Aorta (tissue), 5 donors: ENCODE measurements at regions not wholly inside any gene's neighbourhood (a gene's known extent, or its start where the extent isn't known, plus 50 kb on each side); places are given as distances from the start of the nearest gene placed in this dataset.
"Not testable (repeated sequence)": the region's sequence is repeated elsewhere in the genome, so short reads cannot be mapped to it uniquely, and the experiment has no call there.

ENCODE experiments used
- ATAC-seq: fragments of 200-7000 bp; cut with Tn5 transposase; one replicate; pipeline ENCODE4 v1.9.1; 2022; ENCODE audit warnings: moderate library complexity; ENCODE audit not compliant: low FRiP score
- DNase-seq, 2 donors: peaks; one replicate each; pipeline ENCODE4 v3.0.0-alpha.2; 2020
- H3K27ac ChIP-seq, 2 donors: one replicate each; pipeline ENCODE4 v1.5.1; 2013; ENCODE audit warnings: low read length in 2 of 2, mild to moderate bottlenecking in 2 of 2, moderate library complexity in 2 of 2, control low read depth in 1 of 2, inconsistent platforms in 1 of 2, low read depth in 1 of 2
- H3K27me3 ChIP-seq, 2 donors: one replicate each; pipeline ENCODE4 v1.6.1; 2013; ENCODE audit warnings: control low read depth in 1 of 2, low read length in 1 of 2, mild to moderate bottlenecking in 1 of 2, moderate library complexity in 1 of 2; ENCODE audit not compliant: insufficient read depth in 2 of 2, control insufficient read depth in 1 of 2
- H3K36me3 ChIP-seq, 2 donors: one replicate each; pipeline ENCODE4 v1.6.1; 2013; ENCODE audit warnings: control low read depth in 1 of 2, low read length in 1 of 2, mild to moderate bottlenecking in 1 of 2; ENCODE audit not compliant: insufficient read depth in 2 of 2, control insufficient read depth in 1 of 2
- H3K4me1 ChIP-seq, 2 donors: one replicate each; pipeline ENCODE4 v1.6.1; 2013; ENCODE audit warnings: low read length in 2 of 2, control low read depth in 1 of 2, mild to moderate bottlenecking in 1 of 2, moderate library complexity in 1 of 2; ENCODE audit not compliant: insufficient read depth in 2 of 2, control insufficient read depth in 1 of 2
- H3K4me3 ChIP-seq, 2 donors: one replicate each; pipeline ENCODE4 v1.5.1; 2013; ENCODE audit warnings: low read length in 2 of 2, control low read depth in 1 of 2, mild to moderate bottlenecking in 1 of 2
- H3K9me3 ChIP-seq: one replicate; pipeline ENCODE4 v1.6.1; 2013; ENCODE audit warnings: mild to moderate bottlenecking, low read length; ENCODE audit not compliant: control insufficient read depth
- WGBS, 2 donors: extraction: QIAGEN DNeasy Blood & Tissue Kit; methylation state at CpG; one replicate each; pipeline ENCODE4 v1.1.7; 2013; 5-methylcytosine and 5-hydroxymethylcytosine counted together
- intact Hi-C, 2 donors: fragments of 100-400 bp; cut with DNase I; formaldehyde crosslinking; loops; one replicate each; pipeline versions ENCODE4 v1.14.2 to v1.15.0; 2022
- donor health status: healthy with polysubstance abuse.
- donor health status: Bipolar disorder and iron deficiency.
- donor health status: DM: no; HTN: no; CAD: no.
- donor health status: DM: no; HTN: no; CAD: no.
- donor health status: DM: yes; HTN: yes; CAD: no.

DNA sequence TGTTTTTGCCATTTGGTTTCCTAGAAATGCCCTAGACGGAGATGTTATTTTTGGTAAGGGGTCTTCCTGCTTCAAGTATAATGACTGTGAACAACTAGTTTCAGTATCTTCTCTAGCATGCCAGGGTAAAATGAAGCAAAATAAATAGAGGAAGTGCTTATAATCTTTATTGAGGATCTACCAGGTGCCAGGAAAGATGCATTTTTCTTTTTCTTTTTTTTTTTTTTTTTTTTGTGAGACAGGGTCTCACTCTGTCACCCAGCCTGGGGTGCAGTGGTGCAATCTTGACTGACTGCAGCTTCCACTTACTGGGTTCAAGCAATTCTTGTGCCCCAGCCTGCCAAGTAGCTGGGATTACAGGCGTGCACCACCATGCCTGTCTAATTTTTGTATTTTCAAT lies 146.6 kb upstream of the GRK3 start:
- H3K36me3 ChIP-seq, intact Hi-C loops, H3K27ac ChIP-seq, ATAC-seq, DNase-seq, H3K9me3 ChIP-seq, H3K4me1 ChIP-seq, H3K27me3 ChIP-seq, H3K4me3 ChIP-seq: not testable (repeated sequence)
- 69 to 90% methylated on average over 2 of the region's 2 CpGs for WGBS, 2 donors

DNA sequence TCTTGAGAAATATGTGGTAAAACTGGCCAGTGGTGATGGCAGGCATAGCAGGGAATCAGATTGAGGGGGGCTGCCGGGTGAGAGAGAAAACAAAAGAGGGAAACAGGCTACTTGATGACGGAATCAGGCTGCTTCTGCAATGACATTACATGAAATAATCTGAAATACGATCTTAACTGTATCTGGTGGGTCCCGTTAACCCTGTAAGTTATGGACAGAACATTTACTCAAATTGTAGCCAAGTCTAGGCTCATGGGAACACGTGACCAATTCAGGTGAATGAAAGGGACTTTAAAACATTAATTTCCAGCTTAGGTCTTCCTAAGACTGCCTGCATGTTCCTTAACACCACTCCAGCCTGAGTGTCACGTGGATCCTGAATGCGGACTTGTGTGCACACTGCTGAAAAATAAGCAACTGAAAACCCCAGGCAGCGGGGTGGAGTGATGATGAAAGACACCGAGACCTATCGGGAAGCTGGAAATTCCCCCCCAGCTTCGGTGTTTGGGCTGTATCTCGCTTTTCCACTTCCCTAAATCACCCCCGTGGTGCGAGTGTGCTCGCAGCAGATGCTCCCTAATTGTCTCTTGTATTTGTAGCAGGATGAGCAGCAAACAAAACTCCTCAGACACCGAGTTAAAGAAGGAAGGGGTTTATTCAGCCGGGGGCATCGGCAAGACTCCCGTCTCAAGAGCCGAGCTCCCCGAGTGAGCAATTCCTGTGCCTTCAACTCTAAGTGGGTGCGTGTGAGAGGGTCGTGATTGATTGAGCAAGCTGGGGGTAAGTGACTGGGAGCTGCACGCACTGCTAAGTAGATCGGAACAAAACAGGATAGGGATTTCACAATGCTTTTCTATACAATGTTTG lies 145.0 kb upstream of the GRK3 start:
- Histone ChIP-seq H3K9me3 (no peaks in the 10 kb centered on the region), H3K4me1 (no peaks in the 10 kb centered on the region), H3K4me3 (no peak overlapping the region), H3K27ac (no peak overlapping the region), H3K36me3 (no peaks in the 10 kb centered on the region), H3K27me3 (no peaks in the 10 kb centered on the region)
- ATAC-seq, result peak; percentile 44
- intact Hi-C loops, result no loop called here
- WGBS, 2 donors, result 18% methylated on average over 25 of the region's 25 CpGs
- DNase-seq, result peak in 1 of 2 donors; percentile 82

DNA sequence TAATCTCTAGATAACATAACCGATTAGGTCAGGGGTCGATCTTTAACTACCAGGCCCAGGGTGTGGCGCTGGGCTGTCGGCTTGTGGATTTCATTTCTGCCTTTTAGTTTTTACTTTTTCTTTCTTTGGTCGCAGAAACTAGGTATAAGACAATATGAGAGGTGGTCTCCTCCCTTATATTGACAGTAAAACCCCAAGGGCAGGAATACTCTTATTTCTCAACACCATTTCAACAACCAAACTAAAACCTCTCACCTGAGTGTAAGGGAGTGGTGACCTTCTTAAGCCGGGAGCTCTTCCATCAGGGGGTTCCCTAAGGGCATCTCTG lies 144.4 kb upstream of the GRK3 start:
- WGBS, 2 donors, result 60 to 69% methylated on average over 6 of the region's 6 CpGs
- H3K27me3 ChIP-seq, H3K4me1 ChIP-seq, H3K4me3 ChIP-seq, ATAC-seq, H3K36me3 ChIP-seq, intact Hi-C loops, H3K27ac ChIP-seq, H3K9me3 ChIP-seq, DNase-seq: not testable (repeated sequence)

DNA sequence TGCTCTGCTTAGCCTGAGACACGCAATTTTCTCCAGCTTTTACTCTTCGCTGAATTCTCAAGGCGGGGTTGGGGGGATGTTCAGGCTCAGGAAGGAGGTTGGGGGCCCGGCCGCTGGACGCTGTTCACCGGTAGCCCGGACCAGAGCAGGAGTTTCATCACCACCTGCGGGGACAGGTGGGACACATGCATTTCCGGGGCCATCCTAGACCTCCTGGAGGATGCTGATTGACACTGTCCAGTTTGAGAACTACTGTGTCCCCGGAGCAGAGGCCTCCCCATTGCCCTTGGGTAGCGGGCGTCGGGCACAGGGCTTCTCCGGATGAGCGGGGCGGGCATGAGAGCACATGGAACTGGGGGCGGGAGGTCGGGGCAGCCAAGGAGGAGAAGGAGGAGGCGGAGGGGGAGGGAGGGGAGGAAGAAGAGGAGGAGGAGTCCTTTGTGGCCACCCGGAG lies 144.0 kb upstream of the GRK3 start:
- no peaks in the 10 kb centered on the region for H3K9me3 ChIP-seq
- no peak overlapping the region for H3K27ac ChIP-seq
- no peak overlapping the region for H3K4me3 ChIP-seq
- no peaks in the 10 kb centered on the region for H3K27me3 ChIP-seq
- intact Hi-C loops, result no loop called here
- DNase-seq, result no peak
- H3K4me1 ChIP-seq, result no peaks in the 10 kb centered on the region
- no peaks in the 10 kb centered on the region for H3K36me3 ChIP-seq
- no peak for ATAC-seq
- 19 to 25% methylated on average over 19 to 21 of the region's 21 CpGs for WGBS, 2 donors

DNA sequence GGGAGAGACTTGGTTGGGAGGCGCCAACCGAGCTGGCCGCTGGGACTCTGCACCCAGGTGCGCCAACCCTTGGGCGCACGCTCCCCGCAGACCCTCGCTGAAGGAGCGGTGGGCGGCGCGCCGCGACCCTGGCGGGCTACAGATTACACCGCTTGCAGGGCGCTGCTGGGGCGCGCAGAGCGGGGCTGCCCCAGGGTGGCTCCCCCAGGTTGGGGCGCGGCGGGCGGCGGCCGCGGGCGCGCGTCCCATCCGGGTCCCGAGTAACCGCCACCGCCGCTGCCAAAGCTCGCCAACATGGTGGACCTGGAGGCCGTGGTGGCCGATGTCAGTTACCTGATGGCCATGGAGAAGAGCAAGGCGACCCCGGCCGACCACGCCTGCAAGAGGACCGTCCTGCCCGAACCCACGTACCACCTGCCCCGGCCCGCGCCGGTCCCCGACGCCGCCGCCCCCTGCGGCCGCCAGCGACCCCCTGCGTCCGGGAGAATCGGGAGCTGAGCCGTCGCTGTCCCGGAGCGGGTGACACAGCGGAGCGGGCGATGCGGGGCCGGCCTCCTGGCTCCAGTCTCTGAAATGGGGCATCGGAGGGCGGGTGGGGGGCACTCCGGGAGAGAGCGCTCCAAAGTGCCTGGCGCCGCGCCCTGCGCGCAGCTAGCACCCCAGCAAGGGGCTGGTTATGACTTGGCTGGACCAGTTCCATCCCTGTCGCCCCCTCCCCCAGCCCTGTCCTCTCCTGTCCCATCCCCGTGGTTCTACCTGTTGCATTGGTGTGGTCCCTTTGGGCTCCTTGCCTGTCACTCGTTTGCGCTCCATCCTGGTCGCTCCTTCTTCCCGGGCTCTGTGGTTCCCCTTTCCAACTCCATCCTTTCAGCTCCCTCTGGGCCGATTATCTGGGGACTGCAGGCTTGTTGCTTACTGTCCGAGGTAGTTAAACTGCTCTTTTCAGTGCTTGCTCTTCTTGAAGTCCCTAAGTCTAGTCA lies 143.3 kb upstream of the GRK3 start:
- Histone ChIP-seq H3K4me1 (no peaks in the 10 kb centered on the region), H3K27me3 (no peaks in the 10 kb centered on the region), H3K9me3 (no peaks in the 10 kb centered on the region), H3K36me3 (no peaks in the 10 kb centered on the region), H3K4me3 (no peak overlapping the region), H3K27ac (no peak overlapping the region)
- no peak for DNase-seq
- intact Hi-C loops, result no loop called here
- no peak for ATAC-seq
- 2% methylated on average over 62 to 85 of the region's 85 CpGs for WGBS, 2 donors

DNA sequence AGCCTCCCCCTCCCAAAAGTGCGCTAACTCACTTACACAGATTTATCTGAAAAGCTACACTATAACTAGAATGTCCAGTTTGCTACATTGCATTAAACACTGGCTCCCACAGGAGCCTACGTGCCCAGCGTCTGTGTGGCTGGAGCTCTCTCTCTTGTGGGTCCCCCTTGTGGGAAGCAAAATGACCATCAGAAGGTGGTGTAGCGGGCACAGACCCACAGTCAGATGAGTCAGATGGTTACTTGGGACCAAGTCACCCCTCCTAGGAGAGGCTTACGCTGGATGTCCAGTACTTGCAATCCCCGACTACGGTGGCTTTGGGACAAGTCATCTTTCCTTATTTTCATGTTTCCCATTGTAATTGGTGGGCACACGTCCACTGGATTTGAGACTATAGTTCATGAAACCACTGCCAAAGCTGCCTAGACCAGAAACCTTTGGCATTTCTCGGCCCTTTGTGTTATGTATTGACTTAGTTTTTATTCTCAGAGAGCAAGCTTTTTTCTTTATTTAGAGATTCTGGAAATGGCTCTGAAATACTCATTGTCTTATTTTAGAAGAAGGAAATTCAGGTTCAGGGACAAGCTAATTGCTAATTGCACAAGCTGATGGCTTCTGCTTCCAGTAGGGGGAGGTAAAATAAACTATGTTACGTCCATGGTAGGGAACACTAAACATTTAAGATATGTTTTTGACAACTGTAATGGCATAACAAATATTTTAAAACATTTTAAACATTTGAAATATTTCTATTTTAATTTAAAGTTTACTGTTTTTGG lies 137.8 kb upstream of the GRK3 start:
- 69% methylated on average over 9 to 10 of the region's 10 CpGs for WGBS, 2 donors
- H3K27me3 ChIP-seq, H3K9me3 ChIP-seq, DNase-seq, H3K4me1 ChIP-seq, H3K36me3 ChIP-seq, ATAC-seq, H3K4me3 ChIP-seq, H3K27ac ChIP-seq, intact Hi-C loops: not testable (repeated sequence)

DNA sequence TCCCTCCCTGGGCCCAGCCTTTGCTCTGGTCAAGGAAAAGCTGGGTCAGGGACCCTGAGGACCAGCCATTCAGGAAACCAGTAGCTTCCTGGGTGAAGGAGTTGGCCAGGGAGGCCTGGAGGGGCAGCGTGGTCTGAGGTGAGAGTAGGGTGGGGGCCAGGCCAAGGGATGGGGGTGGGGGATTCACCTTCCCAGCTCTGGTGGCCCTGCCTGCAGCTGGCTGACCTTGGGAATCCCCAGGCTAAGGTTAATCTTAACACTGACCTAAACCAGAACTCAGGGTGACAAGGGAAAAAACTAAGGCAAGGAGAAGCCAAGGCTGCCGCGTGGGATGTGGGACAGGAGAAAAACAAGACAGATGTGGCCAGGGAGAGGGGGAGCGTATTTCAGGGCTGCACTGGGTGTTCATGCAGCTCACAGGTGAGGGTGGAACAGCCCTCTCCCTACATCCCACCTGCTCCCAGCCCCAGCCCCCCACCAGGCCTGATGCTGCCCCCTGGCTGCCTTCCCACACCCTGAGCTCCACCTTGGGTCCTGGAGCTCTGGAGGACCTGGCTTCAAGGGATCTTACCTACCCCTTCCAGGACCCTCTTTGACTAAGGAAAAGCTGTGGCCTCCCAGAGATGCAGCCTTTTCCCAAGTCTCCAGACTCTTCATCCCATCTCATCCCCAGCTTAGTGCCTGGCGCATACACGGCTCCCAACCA lies 132.7 kb upstream of the GRK3 start:
- H3K9me3 ChIP-seq, H3K27ac ChIP-seq, ATAC-seq, H3K36me3 ChIP-seq, H3K27me3 ChIP-seq, H3K4me1 ChIP-seq, DNase-seq, intact Hi-C loops, H3K4me3 ChIP-seq: not testable (repeated sequence)
- WGBS, 2 donors, result 86 to 99% methylated on average over 3 of the region's 6 CpGs

DNA sequence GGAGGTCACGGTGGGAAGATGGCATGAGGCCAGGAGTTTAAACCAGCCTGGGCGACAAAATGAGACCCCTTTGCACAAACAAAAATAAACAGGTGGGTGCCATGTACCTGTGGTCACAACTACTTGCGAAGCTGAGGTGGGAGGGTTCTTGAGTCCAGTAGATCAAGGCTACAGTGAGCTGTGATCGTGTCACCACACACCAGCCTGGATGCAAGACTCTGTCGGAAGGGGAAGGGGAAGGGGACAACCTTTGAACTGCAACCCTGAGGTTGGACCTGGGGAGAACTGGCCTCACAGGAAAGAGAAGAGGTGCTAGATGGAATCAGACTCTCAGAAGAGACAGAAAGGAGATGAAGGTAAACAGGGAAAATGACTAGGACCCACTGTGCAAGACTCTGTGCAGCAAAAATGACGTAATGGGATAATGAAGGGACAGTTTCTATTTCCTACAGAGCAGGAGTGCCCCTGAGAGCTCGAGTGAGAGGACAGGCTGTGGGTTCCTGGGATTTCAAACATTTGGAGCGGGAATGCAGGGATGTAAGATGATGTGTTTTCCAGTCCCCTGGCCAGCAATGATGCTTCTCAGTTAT lies 131.0 kb upstream of the GRK3 start:
- H3K4me3 ChIP-seq, H3K9me3 ChIP-seq, H3K27ac ChIP-seq, H3K4me1 ChIP-seq, H3K36me3 ChIP-seq, DNase-seq, intact Hi-C loops, ATAC-seq, H3K27me3 ChIP-seq: not testable (repeated sequence)
- WGBS, 2 donors, result 61 to 64% methylated on average over 8 of the region's 8 CpGs
